Ishikawa (cell line): ENCODE measurements at regions not wholly inside any gene's neighbourhood (a gene's known extent, or its start where the extent isn't known, plus 50 kb on each side); places are given as distances from the start of the nearest gene placed in this dataset.

Experiments used
- CEBPB ChIP-seq: IDR thresholded peaks from 2 replicates; pipeline ENCODE4 v1.6.1; 2012
- CREB1 ChIP-seq: IDR thresholded peaks from 2 replicates; pipeline ENCODE4 v1.6.1; 2012; ENCODE audit warnings: low read depth
- EGR1 ChIP-seq: IDR thresholded peaks from 2 replicates; pipeline ENCODE4 v1.6.1; 2012
- EP300 ChIP-seq: IDR thresholded peaks from 2 replicates; pipeline ENCODE4 v1.6.1; 2012; ENCODE audit warnings: borderline replicate concordance
- FOXM1 ChIP-seq: IDR thresholded peaks from 2 replicates; pipeline ENCODE4 v1.6.1; 2012; ENCODE audit warnings: low read depth, borderline replicate concordance
- NFIC ChIP-seq: IDR thresholded peaks from 2 replicates; pipeline ENCODE4 v1.6.1; 2012
- RAD21 ChIP-seq: IDR thresholded peaks from 2 replicates; pipeline ENCODE4 v1.6.1; 2012; ENCODE audit warnings: low read depth
- TAF1 ChIP-seq: IDR thresholded peaks from 2 replicates; pipeline ENCODE4 v1.6.1; 2012; ENCODE audit warnings: low read depth, mild to moderate bottlenecking
- TCF12 ChIP-seq: IDR thresholded peaks from 2 replicates; pipeline ENCODE4 v1.6.1; 2012; ENCODE audit warnings: low read depth
- TEAD4 ChIP-seq: IDR thresholded peaks from 2 replicates; pipeline ENCODE4 v1.6.1; 2012
- YY1 ChIP-seq: IDR thresholded peaks from 2 replicates; pipeline ENCODE4 v1.6.1; 2012; ENCODE audit warnings: low read depth
- ZBTB7A ChIP-seq: IDR thresholded peaks from 2 replicates; pipeline ENCODE4 v1.6.1; 2012; ENCODE audit warnings: low read depth
- TF ChIP-seq, protein P1 (sequence below): IDR thresholded peaks from 2 replicates; pipeline ENCODE4 v1.6.1; 2012
- TF ChIP-seq, protein P2 (sequence below): IDR thresholded peaks from 2 replicates; pipeline ENCODE4 v1.6.1; 2012; ENCODE audit warnings: low read depth, mild to moderate bottlenecking
- TF ChIP-seq, protein P3 (sequence below): IDR thresholded peaks from 2 replicates; pipeline ENCODE4 v1.6.1; 2012

DNA sequence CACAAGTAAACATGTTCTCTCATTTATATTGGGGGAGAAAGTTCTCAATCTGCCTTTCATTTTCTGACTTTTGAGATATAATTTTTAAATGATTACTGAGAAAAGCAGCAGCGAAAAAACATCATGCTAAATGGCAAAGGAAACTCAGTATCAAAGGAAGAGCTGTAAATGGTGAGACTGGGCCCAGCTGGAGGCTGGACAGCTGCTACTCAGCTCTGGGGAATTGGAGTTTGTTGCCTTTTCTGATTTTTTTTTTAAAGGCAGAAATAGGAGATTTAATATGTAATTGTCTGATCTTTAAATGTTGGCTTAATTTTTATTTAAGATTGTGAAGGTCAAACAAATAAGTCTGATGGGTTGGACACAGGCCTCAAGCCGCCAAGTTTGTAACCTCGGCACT lies 137.1 kb upstream of the TACR1 start:
- TF ChIP-seq, protein P1, sequence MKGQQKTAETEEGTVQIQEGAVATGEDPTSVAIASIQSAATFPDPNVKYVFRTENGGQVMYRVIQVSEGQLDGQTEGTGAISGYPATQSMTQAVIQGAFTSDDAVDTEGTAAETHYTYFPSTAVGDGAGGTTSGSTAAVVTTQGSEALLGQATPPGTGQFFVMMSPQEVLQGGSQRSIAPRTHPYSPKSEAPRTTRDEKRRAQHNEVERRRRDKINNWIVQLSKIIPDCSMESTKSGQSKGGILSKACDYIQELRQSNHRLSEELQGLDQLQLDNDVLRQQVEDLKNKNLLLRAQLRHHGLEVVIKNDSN, result no peak
- TF ChIP-seq TCF12 (no peak), YY1 (no peak), CREB1 (no peak), FOXM1 (no peak), NFIC (no peak), TAF1 (no peak), TEAD4 (no peak), RAD21 (no peak), EGR1 (no peak)
- TF ChIP-seq, protein P2, sequence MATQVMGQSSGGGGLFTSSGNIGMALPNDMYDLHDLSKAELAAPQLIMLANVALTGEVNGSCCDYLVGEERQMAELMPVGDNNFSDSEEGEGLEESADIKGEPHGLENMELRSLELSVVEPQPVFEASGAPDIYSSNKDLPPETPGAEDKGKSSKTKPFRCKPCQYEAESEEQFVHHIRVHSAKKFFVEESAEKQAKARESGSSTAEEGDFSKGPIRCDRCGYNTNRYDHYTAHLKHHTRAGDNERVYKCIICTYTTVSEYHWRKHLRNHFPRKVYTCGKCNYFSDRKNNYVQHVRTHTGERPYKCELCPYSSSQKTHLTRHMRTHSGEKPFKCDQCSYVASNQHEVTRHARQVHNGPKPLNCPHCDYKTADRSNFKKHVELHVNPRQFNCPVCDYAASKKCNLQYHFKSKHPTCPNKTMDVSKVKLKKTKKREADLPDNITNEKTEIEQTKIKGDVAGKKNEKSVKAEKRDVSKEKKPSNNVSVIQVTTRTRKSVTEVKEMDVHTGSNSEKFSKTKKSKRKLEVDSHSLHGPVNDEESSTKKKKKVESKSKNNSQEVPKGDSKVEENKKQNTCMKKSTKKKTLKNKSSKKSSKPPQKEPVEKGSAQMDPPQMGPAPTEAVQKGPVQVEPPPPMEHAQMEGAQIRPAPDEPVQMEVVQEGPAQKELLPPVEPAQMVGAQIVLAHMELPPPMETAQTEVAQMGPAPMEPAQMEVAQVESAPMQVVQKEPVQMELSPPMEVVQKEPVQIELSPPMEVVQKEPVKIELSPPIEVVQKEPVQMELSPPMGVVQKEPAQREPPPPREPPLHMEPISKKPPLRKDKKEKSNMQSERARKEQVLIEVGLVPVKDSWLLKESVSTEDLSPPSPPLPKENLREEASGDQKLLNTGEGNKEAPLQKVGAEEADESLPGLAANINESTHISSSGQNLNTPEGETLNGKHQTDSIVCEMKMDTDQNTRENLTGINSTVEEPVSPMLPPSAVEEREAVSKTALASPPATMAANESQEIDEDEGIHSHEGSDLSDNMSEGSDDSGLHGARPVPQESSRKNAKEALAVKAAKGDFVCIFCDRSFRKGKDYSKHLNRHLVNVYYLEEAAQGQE, result no peak
- TF ChIP-seq, protein P3, sequence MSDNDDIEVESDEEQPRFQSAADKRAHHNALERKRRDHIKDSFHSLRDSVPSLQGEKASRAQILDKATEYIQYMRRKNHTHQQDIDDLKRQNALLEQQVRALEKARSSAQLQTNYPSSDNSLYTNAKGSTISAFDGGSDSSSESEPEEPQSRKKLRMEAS, result no peak

DNA sequence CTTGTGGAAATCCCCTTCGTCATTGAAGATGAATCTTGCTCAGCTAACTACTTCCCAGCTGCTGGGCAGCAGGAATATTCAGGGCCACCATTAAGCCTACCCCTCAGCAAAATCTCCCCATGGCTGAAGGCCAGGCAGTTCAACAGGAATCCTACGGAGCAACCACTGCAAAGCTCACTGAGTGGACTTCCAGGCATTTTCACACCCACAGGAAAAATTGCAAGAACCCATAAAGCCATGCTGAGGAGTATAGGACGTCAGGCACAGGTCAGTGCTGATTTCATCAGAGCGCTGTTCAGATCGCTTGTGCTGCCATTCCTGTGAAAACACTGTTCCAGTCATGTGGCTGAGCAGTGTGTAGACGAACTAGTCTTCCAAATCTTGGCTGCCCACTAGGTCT lies 134.8 kb upstream of the TACR1 start:
- TF ChIP-seq, protein P1, result no peak
- TF ChIP-seq YY1 (no peak), RAD21 (no peak), CREB1 (no peak), CEBPB (no peak), TEAD4 (no peak), TCF12 (no peak), FOXM1 (no peak), ZBTB7A (no peak), EGR1 (no peak), TAF1 (no peak), EP300 (no peak), NFIC (no peak)
- TF ChIP-seq, protein P2, result no peak
- TF ChIP-seq, protein P3, result no peak

DNA sequence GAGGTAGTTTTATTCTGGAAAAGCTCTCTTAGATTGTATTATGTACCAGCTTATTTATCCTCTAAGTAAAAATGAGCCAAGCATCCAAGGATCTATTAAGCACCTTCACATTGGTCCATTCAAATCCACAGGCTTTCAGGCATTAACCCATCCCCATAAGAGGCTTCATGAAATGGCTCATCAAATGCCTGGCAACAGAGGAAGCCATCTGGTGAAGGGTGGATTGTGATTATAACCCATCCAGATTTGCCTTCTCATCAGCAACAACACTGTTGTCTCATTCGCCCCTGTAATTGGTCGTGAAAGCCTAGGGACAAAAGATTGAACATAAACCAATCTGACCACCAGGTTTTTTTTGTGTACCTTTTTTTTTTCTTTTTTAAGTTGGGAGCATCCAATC lies 134.3 kb upstream of the TACR1 start:
- TF ChIP-seq CREB1 (no peak), TCF12 (no peak), RAD21 (no peak), EGR1 (no peak), EP300 (no peak), TEAD4 (no peak), ZBTB7A (no peak), FOXM1 (no peak)
- TF ChIP-seq, protein P3, result no peak
- TF ChIP-seq, protein P2, result no peak

DNA sequence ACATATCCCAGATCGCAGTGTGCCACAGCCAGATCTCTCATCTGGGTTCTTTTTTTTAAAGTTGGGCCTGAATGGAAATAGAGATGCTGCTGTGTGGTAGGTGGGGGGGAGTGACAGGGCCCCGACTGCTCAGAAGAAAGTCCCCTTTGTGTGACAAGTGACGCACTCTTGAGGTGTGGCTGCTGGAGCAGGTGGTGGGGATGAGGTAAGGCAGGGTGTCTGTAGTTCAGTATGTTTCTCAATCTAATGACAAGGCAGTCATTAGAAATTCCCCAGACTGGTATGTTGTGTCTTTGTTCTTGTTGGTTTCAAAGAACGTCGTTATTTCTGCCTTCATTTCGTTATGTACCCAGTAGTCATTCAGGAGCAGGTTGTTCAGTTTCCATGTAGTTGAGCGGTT lies 128.8 kb upstream of the TACR1 start:
- TF ChIP-seq TCF12, result no peak
- TF ChIP-seq TEAD4, result no peak
- TF ChIP-seq FOXM1, result no peak
- TF ChIP-seq YY1, result no peak
- no peak for TF ChIP-seq RAD21
- TF ChIP-seq, protein P3, result no peak
- TF ChIP-seq, protein P2, result no peak
- TF ChIP-seq CREB1, result no peak
- no peak for TF ChIP-seq EGR1
- TF ChIP-seq ZBTB7A, result no peak
- no peak for TF ChIP-seq EP300
- no peak for TF ChIP-seq NFIC
- TF ChIP-seq TAF1, result no peak
- TF ChIP-seq CEBPB, result no peak
- TF ChIP-seq, protein P1, result no peak
